GM19397 (cell line): ENCODE measurements at regions not wholly inside any gene's neighbourhood (a gene's known extent, or its start where the extent isn't known, plus 50 kb on each side); places are given as distances from the start of the nearest gene placed in this dataset.
A peak's percentile ranks its signal among the peaks of the same experiment; 100 is the strongest.

Experiments
- ATAC-seq: cut with Tn5 transposase; IDR thresholded peaks from one replicate; pipeline ENCODE4 v1.9.1; 2021; ENCODE audit warnings: mild to moderate bottlenecking, moderate library complexity; ENCODE audit not compliant: unreplicated experiment

DNA sequence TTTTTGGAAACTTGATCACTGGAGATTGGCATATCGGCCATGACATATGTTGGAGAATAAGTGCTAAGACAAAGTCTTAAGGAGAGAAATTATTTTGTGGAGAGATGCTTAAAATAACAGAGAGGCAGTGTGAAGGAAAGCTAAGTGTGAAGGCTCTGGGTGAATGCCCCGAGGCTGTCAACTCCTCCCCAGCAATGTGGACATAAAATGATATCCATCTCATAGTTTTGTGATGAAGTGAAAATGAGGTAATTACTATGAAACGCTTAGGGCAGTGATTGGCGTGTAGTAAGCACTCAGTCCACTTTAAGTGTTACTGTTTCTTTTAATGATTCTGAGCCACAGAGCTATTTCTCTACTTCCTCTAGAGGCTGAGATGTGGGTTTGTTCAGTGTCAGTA lies 195.8 kb upstream of the KLF12 start:
- ATAC-seq = no peak

DNA sequence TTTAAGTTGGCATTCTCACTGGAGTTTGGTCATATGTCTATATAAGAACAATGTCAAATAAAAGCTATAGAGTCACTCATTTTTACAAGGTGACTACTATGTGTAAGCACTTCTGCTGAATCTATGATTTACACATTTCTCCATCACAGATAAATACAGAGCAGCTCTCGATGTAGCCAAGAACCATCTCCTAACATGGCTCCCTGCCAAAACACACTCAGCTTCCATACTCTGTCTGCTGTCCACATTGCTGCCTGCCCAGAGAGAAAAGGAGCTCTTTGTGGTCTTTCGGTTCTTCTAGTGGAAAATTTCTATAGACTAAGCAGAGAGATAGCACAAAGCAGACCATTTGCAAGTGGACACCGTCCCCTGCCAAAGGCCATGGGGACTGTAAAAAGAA lies 190.9 kb upstream of the KLF12 start:
- ATAC-seq = no peak

DNA sequence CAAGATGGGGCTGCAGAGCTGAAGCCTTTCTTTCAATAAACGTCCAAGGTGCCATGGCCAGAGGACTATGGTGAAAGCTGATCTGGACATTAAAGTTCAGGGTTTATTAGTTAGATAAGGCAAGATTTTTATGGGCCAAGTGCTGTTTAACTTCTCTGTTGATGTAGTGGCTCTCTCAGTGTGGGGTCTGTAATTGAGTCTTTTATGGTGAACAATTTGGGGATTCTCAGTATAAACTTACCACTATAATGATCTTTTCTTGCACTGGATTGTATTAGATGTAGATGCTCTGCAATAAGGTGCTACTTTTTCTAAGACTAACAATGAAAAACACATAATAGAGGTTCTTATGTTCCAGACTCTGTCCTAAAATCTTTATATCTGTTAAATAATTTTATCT lies 190.1 kb upstream of the KLF12 start:
- ATAC-seq = no peak

DNA sequence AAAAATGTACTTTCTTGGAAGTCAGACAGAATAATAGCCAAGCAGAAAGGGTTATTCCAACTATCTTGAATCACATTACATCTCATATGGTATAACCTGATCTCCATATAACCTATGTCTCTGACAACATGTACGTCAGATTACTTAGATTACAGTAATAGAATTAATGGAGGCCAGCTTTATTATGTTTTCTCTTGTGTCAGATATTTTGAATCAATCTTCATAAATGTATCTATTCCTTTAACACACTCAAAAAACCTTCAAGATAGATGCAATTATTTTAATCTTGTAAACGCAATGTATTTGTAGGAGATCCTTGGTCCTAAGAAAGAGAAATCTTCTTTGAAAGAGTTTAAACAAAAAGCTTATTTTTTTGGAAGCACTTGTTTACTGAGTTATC lies 188.4 kb upstream of the KLF12 start:
- no peak for ATAC-seq

DNA sequence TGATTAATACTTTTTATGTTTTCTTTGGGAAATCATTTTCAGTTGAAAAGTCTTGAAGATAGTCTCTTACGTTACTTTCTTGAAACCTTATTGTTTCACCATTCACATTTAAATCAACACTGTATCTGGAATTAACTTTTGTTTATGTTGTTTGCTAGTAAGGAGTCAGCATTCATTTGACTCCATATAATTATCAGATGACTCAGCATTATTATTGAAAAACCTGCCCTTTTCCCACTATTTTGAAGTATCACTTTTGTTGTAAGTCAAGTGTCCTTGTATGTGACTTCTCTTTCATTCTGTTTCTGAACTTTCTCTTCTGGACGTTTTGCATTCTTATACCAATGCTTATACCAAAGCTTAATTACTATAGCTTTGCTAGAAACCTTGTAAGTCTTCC lies 186.1 kb upstream of the KLF12 start:
- ATAC-seq = no peak

DNA sequence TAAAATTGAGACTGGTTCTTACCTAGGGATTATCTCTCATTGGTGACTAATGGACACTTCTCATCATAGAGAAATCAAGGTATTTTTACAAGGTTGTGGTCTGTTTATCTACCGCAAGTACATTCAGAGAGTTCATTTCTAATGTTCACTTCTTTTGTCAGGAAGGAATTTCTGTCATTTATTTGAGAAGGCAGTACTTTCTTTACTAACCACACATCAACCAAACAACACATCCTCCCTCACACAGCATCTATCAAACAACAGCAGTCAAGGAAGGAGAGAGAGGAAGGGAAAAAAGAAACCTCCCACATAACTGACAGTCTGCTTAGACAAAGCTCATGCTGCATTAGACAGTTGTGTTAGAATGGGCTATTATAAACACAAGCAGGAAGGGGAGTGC lies 182.3 kb upstream of the KLF12 start:
- no peak for ATAC-seq

DNA sequence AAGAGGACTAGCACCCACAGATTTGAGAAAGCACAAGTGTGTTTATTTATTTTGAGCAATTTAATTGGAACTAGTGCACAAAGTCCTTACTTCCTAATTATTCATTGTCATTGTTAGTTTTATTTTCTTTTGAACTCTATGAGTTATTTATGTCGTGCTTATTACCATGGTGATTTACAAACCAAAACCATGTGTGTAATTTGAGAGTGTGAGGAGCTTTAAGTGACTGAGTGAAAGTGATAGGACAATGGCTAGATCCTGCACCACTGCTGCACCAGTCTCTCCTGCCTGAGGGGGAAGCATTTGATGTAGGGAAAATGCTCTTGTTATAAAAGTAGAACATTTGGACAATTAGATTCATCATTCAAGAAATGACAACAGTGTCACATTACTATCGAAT lies 172.3 kb upstream of the KLF12 start:
- ATAC-seq = no peak

DNA sequence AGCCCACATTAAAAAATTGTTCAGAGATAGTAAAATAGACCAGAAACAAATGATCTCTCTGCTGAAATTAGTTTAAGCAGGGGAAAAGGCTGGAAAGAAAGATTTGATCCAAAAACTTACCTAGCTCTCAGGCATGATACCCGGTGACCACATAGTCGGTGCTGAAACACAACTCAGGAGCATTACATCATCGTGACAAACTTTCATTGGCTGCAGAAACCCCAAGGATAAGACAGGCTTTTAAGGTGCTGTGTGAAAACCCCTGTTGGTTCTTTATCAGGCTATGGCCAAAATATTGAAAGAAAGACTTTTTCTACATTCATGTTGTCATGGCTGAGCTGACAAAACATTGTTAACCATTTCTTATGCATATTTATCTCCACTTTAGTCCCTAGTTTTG lies 171.7 kb upstream of the KLF12 start:
- no peak for ATAC-seq

DNA sequence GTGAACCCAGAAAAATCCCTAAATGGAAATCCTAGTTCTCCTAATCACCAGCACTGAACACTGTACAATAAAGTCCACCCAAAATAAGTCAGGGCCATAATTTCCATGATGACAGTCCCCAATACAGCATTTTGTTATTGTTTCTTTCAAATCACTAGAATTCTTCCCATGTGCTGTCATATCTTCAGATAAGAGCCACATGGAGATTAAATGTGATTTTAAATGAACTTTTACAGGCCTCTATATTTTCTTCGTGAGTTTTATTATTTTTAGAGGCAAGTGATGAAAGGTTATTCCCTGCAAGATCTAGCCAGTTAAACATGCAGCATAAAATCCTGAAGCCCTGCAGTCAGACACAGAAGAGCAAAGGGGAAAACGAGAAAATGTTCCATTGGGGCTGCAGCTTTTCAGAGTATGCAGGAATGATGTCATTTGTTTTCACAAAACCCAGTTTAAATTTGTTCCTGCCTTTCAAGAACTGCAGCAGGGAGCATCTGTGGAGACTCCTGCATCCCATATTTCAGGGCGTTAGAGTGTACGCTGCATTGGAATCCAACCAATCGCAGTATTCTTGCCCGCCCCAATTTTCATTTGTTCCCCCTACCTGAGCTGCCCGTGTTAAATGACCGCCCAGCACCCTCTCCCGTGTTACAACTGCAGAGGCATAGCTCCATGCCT lies 167.2 kb upstream of the KLF12 start:
- ATAC-seq = no peak

DNA sequence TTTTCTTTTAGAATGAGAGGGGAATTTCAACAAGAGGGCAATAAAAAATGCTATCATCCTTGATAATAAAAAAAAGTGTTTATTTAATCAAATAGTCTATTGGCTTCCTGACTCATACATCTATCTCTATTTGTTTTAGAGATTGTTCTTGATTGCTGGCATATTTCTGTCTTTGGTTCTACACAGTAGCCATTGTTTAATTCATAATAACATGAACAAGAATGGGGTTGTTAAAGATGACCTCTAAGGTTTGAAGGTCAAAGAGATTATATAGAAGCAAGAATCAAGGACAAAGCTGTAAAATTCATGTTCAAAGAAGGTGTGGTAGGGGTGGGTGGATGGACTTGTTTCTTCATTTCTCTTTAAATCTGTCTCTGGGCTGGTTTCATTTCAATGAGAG lies 166.0 kb upstream of the KLF12 start:
- ATAC-seq = no peak

DNA sequence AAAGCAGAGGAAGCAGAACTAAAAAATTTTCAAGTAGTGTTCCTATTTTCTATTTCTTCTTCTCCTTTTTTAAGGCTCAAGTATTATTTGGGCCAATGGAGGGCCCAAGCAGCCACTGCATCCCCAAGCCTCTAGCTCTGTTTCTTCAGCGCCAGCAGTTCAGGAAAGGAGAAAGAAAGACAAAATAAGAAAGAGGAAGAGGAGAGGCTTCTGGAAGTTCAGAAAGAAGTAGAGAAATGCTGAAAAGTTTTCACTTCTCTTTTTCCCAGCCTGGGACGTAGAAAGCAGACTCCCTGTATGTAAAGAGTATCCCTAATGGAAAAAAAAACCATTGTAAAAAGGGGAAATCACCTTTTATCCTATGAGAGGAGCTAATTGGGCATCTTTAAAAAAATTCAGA lies 165.5 kb upstream of the KLF12 start:
- no peak for ATAC-seq

DNA sequence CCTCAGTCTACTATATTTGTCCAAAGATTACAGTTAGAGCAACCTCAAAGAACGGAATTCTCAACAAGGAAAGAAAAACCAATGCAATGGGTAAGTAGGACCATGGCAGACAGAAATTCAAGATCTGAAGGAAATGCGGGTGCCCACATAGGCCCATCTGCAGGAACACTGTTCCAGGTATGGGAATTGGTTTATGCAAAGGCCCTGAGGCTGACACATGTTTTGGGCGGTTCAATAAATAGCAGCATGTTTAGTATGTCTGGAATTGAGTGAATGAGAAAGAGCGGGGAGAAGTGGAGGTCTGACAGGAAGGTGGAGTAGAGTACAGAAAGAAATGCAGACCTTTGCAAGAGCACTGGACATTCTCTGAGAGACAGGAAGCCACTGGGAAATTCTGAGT lies 164.7 kb upstream of the KLF12 start:
- ATAC-seq = no peak

DNA sequence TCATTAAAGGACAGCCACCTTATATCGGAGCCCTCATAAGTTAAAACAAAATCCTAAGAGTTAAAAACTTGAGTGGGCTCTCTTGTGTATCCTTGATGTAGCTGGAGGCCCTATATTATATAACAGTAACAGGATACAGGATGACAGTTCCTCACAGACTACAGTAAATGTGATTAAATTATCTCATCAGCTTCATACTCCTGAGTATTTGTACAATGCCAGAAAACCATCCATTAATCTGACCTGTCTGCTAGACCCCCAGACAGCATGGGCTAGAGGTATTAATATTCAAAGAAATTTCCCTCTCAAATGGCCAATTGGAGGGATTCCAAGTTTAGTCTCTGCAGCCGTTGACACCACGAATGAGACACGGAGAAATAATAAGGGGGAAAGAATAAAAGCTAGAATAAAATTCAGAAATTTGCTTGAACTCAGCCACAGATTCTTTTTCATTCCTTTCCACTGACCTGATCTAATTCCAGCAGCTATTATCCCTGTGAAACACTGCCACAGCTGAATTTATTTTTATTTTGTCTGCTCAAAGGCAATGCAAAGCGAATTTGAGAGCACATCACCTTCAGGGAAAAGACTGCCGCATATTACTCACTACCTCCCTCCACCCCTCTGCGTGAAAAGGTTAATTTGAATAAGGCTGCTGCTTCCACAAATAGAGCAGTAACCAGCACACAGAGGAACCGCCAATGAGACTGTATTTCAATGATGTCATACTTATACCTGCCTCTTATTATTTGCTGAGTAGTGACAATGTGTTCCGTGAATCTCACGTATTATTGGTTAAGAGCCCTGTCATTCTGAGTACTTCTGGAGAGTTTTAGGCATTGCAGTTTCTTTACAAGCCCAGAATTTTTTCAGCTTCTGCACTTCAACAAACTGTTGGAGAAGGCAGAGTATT lies 155.9 kb upstream of the KLF12 start:
- ATAC-seq = no peak

DNA sequence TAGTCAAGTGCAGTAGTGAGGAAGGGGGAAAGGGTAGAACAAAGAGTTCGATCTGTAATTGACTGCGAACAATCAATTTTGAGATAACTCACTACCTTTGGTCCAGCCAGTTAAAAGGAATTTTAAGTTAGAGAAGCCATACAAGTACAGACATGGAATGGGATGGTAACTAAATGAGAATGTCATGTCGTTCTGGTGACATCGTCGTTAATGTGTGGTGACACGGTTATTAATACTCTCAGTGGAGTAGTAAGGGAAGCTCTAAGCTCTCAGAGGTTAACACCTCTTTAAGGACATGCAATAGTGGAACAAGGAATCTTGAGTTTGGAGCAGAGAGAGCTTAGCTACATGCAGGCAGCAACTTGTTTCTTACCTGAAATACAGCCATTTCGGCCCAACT lies 154.9 kb upstream of the KLF12 start:
- ATAC-seq = no peak

DNA sequence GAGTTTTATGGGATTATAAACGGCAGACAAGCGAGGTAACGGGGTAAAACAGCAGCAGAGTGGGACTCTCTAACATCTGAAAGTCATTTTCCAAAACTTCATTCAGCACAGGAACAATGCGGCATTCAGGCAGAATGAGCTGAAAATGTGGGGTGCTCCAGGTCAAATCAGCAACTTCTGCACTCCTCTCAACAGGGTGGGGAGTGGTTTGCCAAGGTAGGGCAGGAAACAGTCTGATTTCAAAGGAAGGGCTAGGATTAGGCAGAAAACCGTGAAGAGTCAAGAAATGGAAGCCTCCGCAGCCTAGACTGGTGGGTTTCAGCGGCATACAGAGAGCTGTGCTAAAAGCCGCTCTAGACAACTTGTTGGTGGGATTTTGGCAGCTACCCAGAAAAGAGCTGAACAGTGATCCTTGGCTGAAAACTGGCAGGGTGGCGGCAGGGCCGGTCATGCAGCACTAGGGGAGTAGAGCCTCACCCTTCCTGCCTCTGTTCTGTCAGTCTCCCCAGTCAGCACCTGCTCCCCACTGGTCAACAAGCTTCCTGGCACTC lies 154.2 kb upstream of the KLF12 start:
- ATAC-seq = no peak

DNA sequence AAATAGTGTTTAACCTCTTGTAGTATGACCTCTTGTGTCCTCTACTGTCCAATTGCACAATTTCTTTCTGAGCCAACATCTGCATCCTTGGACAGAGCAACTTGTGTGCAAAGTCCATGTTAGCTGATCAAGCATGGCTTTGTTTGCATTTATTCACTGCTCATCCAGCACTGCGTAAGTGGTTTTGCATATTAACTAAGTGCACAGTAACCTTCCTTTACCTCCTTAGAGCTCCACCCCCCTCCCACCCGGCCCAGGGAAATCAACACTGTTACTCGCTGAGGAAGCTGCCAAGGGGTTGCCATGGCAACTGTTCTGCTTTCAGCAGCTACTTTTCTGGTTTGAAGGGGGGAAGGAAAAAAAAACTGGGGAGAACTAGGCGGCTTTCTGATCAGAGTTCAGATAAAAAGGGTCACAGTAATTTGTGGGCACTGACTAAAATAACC lies 153.5 kb upstream of the KLF12 start:
- ATAC-seq = peak; percentile 45

DNA sequence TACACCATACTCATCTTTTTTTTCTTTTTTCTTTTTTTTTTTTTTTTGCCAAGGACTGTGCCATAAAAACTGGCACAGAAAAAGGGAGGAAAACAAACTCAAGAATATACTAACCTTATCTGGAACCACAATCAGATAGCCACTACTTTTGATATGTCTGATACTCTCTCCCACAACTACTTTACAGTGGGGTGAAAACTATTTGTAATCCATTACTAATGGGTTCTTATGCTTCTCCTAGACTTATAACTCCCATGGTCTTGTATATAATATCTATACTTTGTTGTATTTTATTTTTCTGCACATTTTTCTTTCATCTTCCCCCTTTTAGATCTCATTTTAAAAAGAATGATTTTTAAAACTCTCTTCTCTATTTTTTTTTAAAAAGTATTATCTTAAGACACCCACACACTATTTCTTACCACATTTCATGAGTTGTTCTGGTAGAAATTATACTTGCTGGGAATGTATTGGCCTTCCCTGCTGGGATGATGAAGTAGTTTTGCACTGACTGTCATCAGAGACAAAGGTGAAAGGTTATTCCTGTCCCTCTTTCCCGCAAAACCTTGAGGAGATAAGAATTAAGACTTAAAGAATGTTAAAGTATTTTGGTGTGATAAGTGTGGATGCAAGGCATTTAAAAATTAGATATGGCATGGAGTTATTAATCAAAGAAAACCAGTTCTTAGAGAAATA lies 146.7 kb upstream of the KLF12 start:
- ATAC-seq = no peak

DNA sequence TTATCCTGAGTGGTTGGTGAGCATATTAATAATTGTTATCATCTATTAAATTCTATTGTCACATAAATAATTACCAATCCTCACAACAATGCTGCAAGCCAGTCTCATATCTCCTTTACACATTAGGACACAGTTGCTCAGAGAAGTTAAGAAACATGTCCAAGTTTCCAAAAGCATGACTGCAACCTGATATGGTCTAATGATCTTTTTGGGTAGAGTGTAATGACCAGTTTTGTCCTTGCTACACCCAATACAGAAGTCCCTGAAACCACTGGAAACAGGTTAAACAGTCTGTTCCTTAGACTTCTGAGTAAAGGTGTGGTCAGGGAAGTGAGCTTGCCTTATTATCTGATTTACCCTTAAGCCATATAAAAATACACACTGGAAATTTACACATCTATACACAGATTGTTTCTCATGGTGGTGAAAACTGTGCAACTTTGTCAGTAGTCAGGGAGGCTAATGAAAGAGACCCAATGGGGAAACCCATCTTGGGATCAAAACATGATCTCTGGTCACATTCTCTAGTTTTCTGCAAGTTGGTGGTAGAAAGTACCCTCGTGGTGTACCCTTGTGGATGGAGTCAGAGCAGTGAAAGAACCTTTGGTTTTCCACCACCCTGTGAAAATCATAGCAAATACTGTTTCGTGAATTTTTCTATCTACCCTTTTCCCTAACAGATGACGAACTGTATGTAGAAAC lies 146.0 kb upstream of the KLF12 start:
- no peak for ATAC-seq

DNA sequence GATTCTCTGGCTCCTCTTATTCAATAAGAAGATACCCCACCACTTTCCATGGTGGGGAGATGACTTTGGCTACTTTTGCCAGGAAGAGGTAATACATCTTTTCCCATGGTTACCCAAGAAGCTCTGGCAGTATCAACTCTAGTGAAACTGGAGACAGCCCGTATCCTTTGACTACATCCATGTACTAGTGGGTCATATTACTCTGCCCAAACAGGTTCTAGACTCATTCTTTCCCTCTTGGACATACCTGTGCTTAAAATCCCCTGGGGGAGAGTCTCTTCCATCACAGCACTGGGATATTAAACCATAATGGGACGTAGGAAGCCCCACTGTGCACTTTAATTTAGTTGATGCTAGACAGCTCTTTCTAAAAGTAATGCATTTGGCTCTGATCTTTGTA lies 144.7 kb upstream of the KLF12 start:
- no peak for ATAC-seq

DNA sequence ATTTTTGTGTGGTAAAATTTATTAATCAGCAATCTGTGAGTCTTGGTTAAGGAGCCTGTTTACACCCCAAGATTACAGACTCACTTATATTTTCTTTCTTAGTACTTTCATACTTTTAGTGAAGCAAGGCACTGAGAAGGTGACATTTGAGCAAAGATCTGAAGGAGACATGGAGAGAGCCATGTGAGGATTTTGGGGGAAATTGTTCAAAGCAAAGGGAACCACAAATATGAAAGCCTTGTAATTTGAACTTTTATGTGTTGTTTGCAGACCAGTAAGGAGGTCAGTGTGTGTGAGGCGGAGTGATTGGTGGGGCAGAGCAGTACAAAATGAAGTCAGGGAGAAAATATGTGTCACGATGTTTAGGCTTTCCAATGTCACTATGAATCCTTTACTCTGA lies 140.7 kb upstream of the KLF12 start:
- ATAC-seq = no peak

DNA sequence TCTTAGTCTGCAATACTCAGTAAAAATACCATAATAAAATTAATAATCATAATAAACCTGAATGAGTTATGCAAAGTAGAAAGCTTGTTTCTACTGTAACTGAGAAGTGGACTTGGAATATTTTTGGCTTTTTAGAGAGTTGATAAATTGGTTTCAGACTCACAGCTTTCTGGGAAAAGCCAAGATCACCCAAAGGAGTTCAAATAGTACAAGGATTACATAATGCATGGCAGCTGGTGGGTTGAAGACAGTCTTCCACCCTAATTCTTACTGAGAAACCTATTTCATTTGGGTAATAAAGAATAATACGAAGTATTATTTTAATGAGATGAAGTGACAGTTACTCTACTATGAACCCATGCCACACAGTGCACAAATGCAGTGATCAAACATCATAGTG lies 139.4 kb upstream of the KLF12 start:
- no peak for ATAC-seq
